ENCODE measurements at regions not wholly inside any gene's neighbourhood (a gene's known extent, or its start where the extent isn't known, plus 50 kb on each side); places are given as distances from the start of the nearest gene placed in this dataset.
A peak's percentile ranks its signal among the peaks of the same experiment; 100 is the strongest.

DNA sequence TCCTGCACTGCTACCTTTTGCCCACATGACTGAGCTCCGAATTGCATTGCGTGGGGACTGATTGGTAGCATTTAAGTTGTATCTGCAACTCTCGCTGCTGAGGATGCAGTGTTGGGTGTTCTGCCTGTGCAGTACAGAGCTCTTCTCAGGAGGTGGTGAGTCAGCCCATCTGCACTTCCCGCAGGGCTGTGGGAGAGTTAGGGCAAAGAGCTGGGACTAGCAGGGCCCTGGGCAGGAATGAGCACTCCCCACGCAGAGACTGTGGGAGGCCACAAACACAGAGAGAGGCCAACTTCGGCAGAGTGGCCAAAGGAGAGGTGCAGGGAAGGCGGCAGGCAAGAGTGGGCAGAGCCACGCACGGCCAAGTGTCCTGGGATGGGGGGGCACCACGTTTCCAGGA is 244.7 kb downstream of the SIPA1L2 start:
- Histone ChIP-seq H3K9ac (replicated peaks in 1 of 4; ENCODE audit: extremely low read depth in 1 of 4, low read depth in 3 of 4, low read length in 3 of 4) (no peak overlapping the region), H2BK12ac (ENCODE audit: low read depth, low read length) (0 out of 2 replicates have a peak overlapping the region, but pooled peaks have one; percentile 75), H4K20me1 (replicated peaks in 1 of 2; ENCODE audit: control insufficient read depth in 1 of 2, insufficient read depth in 2 of 2, low read length in 2 of 2) (no peaks in the 10 kb centered on the region), H2AK5ac (ENCODE audit: low read depth, low read length) (0 out of 2 replicates have a peak overlapping the region, but pooled peaks have one; percentile 40), H2BK20ac (ENCODE audit: low read length) (no peak overlapping the region), H3K14ac (ENCODE audit: insufficient read length) (no peak overlapping the region), H3K56ac (replicated peaks; ENCODE audit: insufficient read length, low read depth, low read length) (no peak overlapping the region), H2BK5ac (ENCODE audit: low read depth, low read length) (peak overlapping the region; percentile 35; the same call in 1 of the 2 replicates), H3K4me2 (ENCODE audit: insufficient read depth in 1 of 2, low read depth in 2 of 2, low read length in 2 of 2) (no peak overlapping the region), H3K36me3 (ENCODE audit: control insufficient read depth in 2 of 4, insufficient read depth in 4 of 4, low read length in 3 of 4) (no peaks in the 10 kb centered on the region), H3K23ac (ENCODE audit: insufficient read length) (no peak overlapping the region), H3K27ac (ENCODE audit: low read depth, low read length) (no peak overlapping the region), H3K9me3 (ENCODE audit: insufficient read depth in 2 of 2, low read depth in 1 of 2, low read length in 1 of 2) (no peaks in the 10 kb centered on the region), H2AFZ (ENCODE audit: low read length) (no peak overlapping the region), H4K91ac (replicated peaks; ENCODE audit: insufficient read length, low read length) (no peak overlapping the region), H3K18ac (ENCODE audit: extremely low read depth, low read length) (no peak overlapping the region), H4K8ac (ENCODE audit: extremely low read depth, insufficient read depth, low read length) (no peak overlapping the region), H3K23me2 (ENCODE audit: low read depth, low read length) (no peaks in the 10 kb centered on the region), H3K79me2 (ENCODE audit: control insufficient read depth in 1 of 2, insufficient read depth in 2 of 2, low read length in 2 of 2) (no peaks in the 10 kb centered on the region), H3K4ac (replicated peaks; ENCODE audit: insufficient read length, low read depth, low read length) (no peak overlapping the region), H3K4me3 (ENCODE audit: extremely low read depth in 1 of 4, insufficient read depth in 2 of 4, low read depth in 3 of 4, low read length in 4 of 4) (no peak overlapping the region), H2BK15ac (ENCODE audit: low read length) (no peak overlapping the region), H4K5ac (ENCODE audit: insufficient read length, low read depth, low read length) (no peak overlapping the region), H3K79me1 (ENCODE audit: low read depth, low read length) (no peaks in the 10 kb centered on the region), H3K4me1 (replicated peaks in 1 of 4; ENCODE audit: control insufficient read depth in 3 of 4, insufficient read depth in 4 of 4, low read length in 3 of 4) (peaks cover 0 to 2% (median 0%) of the 10 kb centered on the region in 4 experiments; a peak in 1 of 7 replicates), H2BK120ac (replicated peaks; ENCODE audit: low read depth, low read length) (no peak overlapping the region), H3K27me3 (replicated peaks in 1 of 4; ENCODE audit: control insufficient read depth in 3 of 4, extremely low read depth in 1 of 4, insufficient read depth in 3 of 4, low read length in 3 of 4) (peaks cover 0 to 2% (median 0%) of the 10 kb centered on the region in 4 experiments; a peak in 1 of 7 replicates)
- DNase-seq (ENCODE audit: low read depth in 1 of 2, low spot score in 2 of 2) (no peak), FAIRE-seq (no peak)
- ChIA-PET POLR2A (ENCODE audit: partially characterized antibody) (no interaction called here), CTCF (ENCODE audit: partially characterized antibody) (interaction anchor here (0.6 to 1.1 kb wide), 3 partner anchors 13 to 600 kb away, joined by 3 to 4 read pairs (median 3); no protein-coding TSS in a partner anchor)
- 87% methylated on average over 9 of the region's 10 CpGs; no CpG with 5 or more reads in 1 of the 2 experiments for WGBS, 2 experiments (ENCODE audit: extremely low coverage in 1 of 2, insufficient coverage in 1 of 2, insufficient read length in 1 of 2, insufficient replicate concordance in 2 of 2, low coverage in 1 of 2, low lambda C conversion rate in 2 of 2, missing lambda C conversion rate in 1 of 2)
- no peak for TF ChIP-seq BCL11A (IDR thresholded peaks at IDR 0.05; ENCODE audit: low read depth in 2 of 2, low read length in 2 of 2)
- TF ChIP-seq SAP30 (IDR thresholded peaks at IDR 0.05; ENCODE audit: insufficient read depth, insufficient replicate concordance, low read length): no peak
- TF ChIP-seq NANOG (IDR thresholded peaks at IDR 0.05; ENCODE audit: insufficient read depth, low read depth, low read length, poor library complexity, severe bottlenecking): no peak
- no peak for TF ChIP-seq RFX5 (IDR thresholded peaks at IDR 0.05; ENCODE audit: borderline replicate concordance, low read depth, low read length)
- TF ChIP-seq HDAC2 (IDR thresholded peaks at IDR 0.05; ENCODE audit: borderline replicate concordance in 1 of 2, low read depth in 2 of 2, low read length in 2 of 2): no peak
- no peak for TF ChIP-seq SP2 (IDR thresholded peaks at IDR 0.05; ENCODE audit: low read length)
- no peak for TF ChIP-seq SP1 (IDR thresholded peaks at IDR 0.05; ENCODE audit: low read depth, low read length)
- no peak for TF ChIP-seq CEBPB (IDR thresholded peaks at IDR 0.05; ENCODE audit: low read depth, low read length)
- no peak for TF ChIP-seq POLR2A (IDR thresholded peaks at IDR 0.05; ENCODE audit: control extremely low read depth in 1 of 2, low read depth in 2 of 2, low read length in 2 of 2)
- TF ChIP-seq, protein P1, sequence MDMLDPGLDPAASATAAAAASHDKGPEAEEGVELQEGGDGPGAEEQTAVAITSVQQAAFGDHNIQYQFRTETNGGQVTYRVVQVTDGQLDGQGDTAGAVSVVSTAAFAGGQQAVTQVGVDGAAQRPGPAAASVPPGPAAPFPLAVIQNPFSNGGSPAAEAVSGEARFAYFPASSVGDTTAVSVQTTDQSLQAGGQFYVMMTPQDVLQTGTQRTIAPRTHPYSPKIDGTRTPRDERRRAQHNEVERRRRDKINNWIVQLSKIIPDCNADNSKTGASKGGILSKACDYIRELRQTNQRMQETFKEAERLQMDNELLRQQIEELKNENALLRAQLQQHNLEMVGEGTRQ (IDR thresholded peaks at IDR 0.05; ENCODE audit: low read length): no peak
- TF ChIP-seq JUN (IDR thresholded peaks at IDR 0.05; ENCODE audit: low read depth, low read length): no peak
- TF ChIP-seq KDM1A (IDR thresholded peaks at IDR 0.05; ENCODE audit: borderline replicate concordance, low read length): no peak
- TF ChIP-seq ASH2L (IDR thresholded peaks at IDR 0.05; ENCODE audit: low read length): no peak
- no peak for TF ChIP-seq CTBP2 (IDR thresholded peaks at IDR 0.05; ENCODE audit: borderline replicate concordance, insufficient read depth, insufficient read length, low read length)

All from H1 (cell line).